H4 (cell line): ENCODE measurements at regions not wholly inside any gene's neighbourhood (a gene's known extent, or its start where the extent isn't known, plus 50 kb on each side); places are given as distances from the start of the nearest gene placed in this dataset.
"Not testable (repeated sequence)": the region's sequence is repeated elsewhere in the genome, so short reads cannot be mapped to it uniquely, and the experiment has no call there.

ENCODE experiments used
- DNase-seq: peaks from one replicate; pipeline ENCODE4 v3.0.0-alpha.2; 2015; ENCODE audit warnings: low spot score

DNA sequence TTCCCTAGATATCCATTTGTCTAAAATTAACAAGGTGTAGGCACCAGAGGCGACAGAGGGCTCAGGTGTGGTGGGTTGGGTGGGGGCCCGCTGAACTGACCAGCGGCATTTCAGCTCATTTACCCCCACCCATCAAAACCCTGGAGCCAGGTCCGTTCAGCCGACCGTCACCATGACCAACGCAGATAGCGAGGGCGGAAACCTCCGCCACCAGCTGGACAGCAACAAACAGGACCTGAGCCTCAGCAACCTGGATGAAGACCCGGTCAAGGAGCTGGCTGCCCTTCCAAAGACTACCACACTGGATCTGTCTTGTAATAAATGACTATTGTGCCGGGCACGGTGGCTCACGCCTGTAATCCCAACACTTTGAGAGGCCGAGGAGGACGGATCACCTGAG is 120.8 kb upstream of the LGSN start:
- DNase-seq = no peak

GRCh38 chr6:63441266-63441956 is 121.6 kb upstream of the LGSN start:
- no peak for DNase-seq

DNA sequence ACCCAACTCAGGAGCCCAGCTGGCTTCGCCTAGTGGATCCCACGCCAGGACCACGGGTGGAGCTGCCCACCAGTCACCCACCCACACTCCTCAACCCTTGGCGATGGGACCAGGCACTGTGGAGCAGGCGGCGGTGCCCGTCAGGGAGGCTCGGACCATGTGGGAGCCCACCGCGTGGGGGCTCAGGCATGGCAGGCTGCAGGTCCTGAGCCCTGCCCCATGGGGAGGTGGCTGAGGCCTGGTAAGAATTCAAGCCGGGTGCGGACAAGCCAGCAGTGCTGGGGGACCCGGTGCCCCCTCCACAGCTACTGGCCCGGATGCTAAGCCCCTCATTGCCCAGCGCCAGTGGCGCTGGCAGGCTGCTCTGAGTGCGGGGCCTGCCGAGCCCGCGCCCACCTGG is 123.1 kb upstream of the LGSN start:
- no peak for DNase-seq

DNA sequence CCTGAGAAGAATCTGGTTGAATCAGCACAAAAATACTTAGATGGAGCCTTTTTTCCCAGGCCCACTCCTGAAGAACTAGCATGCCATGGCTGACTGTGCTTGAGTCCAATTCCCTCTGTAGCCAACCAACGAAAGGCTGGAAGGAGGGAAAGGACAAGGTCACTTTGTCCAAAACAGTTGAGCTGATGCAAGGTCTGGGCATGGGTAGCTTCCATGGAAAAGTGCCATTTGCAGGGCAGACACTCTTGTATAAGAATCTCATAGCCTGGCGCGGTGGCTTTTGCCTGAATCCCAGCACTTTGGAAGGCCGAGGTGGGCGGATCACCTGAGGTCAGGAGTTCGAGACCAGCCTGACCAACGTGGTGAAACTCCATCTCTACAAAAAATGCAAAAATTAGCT is 125.0 kb upstream of the LGSN start:
- DNase-seq = no peak

GRCh38 chr6:63446405-63446804 is 125.9 kb upstream of the LOC128125822 start:
- DNase-seq = no peak

DNA sequence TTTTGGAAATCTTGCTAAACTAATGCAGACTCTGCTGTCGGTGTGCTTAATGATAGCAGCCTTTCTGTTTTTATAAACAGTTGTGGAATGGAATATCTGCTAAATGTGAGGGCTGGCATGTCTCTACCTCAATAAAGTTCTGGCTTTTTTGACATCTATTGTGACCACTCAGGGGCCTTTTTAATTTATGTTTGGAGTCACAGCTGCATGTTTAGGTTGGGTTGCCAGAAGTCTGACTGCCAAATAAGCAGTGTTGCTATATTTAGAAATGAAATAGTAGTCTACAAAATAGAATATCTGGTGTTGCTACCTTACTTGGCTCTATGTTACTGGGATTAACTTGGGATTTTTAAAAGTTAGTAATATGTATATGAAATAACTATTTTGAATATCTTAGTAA is 125.1 kb upstream of the LOC128125822 start:
- no peak for DNase-seq

DNA sequence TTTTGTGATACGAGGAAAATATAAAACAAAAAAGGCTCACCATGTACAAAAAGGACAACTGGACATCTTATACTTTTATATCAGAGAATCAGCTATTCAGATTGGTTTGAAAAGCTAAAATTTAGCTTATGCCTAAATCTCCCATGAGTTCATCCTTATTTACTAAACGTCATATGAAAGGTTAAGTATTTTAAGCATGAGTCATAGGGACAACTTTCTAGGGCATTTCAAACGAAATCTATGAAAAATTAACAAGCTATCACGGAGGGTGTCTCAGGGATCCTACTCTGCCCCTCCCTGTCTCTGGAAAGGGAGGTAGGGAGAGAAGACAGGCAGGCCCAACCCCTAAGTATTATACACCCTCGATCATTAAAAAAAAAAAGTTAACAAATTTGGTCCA is 124.1 kb upstream of the LOC128125822 start:
- DNase-seq = no peak

- DNase-seq = peak; percentile 21
Observed at GRCh38 chr6:63449714-63450113, 122.6 kb upstream of the LOC128125822 start.

GRCh38 chr6:63451238-63451637 is 121.0 kb upstream of the LOC128125822 start:
- no peak for DNase-seq

GRCh38 chr6:63452125-63452524 is 120.2 kb upstream of the LOC128125822 start:
- peak; percentile 73 for DNase-seq

GRCh38 chr6:63456734-63457133 is 115.5 kb upstream of the LOC128125822 start:
- DNase-seq = no peak

DNA sequence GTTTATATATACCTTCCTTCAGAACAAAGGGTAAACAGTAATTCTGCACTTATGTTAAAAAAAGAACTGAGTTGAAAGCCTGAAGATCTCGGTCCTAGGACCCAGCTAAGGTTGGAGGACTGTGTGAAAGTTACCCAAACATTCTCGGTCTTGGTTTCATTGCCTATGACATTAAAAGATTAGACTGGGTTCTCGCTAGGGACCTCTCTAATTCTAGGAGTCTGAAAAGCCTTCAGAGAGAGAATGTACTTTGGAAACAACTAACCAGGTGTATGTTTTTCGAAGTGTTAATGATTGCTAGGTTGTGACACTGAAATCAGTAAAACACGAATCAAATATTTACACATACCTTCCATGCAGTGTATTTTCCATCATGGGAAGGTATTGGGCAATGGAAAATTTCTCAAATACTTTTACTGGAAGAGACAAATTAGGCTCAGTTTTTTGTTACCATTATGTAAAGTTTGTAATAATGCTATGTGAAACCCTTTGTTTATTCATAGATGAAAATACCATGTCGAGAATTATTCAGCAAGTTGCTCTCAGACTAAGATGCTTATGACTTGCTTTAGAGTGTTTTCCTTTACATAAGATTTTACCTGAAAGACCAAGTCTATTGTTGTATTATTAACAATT is 113.7 kb upstream of the LOC128125822 start:
- no peak for DNase-seq

DNA sequence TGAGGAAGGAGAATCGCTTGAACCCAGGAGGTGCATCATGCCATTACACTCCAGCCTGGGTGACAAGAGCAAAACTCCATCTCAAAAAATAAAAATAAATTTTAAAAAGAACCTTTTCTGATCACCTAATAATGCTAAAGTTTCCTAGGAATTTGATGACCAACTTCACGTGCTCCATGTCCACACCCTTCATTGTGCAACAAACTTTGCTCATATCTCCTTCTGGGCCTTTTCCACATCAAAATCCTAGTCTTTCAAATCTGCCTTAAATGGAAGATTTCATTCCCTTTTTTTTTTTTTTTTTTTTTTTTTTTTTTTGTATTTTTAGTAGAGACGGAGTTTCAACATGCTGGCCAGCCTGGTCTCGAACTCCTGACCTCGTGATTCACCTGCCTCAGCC is 112.5 kb upstream of the LOC128125822 start:
- DNase-seq = no peak

DNA sequence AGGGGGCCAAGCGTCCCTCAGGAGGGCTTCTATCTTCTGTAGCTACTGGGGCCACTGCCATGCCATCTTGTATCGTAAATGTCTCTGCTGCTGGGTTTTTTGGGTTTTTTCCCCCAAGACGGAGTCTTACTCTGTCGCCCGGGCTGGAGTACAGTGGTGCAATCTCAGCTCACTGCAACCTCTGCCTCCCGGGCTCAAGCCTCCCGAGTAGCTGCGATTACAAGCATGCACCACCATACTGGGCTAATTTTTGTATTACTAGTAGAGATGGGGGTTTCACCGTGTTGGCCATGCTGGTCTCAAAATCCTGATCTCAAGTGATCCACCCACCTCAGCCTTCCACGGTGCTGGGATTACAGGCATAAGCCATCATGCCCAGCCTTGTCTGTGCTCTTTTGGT is 111.3 kb upstream of the LOC128125822 start:
- no peak for DNase-seq

DNA sequence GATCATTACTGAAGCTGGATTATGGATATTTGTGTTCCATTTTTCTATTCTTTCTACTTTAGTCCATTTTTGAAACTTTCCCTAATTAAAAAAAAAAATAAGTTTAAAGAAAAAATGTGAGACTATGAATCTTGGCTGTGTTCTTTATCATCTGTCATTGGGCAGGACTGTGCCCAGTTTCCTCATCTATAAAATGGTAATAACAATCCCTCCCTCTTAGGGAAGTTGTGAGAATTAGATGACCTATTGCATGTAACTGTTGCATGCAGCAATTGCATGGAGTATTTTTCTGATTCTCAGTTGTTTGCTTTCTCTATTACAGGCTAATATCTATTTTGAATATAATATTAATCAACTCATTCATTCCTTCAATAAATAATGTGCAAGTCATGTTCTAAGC is 108.2 kb upstream of the LOC128125822 start:
- no peak for DNase-seq

DNA sequence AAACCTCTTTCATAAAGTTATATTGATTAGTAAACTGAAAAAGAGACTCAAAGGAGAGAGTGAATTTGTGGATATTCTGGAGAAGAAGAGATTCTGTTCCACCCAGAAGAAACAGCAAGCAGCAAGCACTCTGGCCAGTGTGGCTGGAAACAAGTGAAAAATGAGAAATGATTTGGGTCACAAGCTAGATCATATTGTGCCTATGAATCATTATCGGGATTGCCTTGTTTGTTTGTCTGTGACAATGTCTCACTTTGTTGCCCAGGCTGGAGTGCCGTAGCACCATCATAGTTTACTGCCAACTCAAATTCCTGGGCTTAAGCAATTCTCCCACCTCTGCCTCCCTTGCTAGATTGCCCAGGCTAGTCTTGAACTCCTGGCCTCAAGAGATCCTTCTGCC is 106.5 kb upstream of the LOC128125822 start:
- DNase-seq = no peak

DNA sequence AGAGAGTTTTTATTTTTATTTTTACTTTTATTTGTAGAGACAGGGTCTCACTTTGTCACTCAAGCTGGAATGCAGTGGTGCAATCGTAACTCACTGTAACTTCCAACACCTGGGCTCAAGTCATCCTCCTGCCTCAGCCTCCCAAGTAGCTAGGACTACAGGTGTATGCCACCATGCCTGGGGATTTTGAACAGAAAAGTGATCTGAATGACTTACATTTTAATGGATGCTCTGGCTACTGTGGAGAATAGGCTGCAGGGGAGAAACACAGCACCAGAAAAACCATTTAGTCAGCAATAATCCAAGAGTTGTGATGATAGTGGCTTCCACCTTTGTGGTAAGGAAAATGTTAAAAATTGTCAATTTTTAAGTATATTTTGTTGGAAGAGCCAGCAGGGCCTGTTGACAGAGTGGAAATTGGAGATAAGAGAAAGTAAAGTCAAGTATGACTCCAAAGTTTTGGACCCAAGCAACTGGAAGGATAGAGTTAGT is 106.0 kb upstream of the LOC128125822 start:
- DNase-seq = no peak

GRCh38 chr6:63467247-63467954 is 104.9 kb upstream of the LOC128125822 start:
- peak; percentile 14 for DNase-seq

- DNase-seq = not testable (repeated sequence)
Observed at GRCh38 chr6:63471145-63471544, 101.1 kb upstream of the LOC128125822 start.

DNA sequence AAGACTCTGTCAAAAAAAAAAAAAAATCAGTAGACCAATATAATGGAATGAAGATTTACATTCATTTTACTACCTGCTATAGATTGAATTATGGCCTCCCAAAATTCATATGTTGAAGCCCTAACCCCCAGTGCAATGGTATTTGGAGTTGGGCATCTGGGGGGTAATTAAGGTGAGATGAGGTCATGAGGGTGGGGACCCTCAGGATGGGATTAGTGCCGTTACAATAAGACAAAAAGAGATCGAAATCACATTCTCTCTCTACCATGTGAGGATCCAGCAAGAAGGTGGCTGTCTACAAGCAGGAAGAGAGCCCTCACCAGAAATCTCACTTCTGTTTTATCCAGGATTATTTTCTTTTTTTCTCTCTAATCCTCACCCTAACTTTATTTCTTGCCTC is 100.6 kb upstream of the LOC128125822 start:
- no peak for DNase-seq

- no peak for DNase-seq
Observed at GRCh38 chr6:63475707-63476106, 96.6 kb upstream of the LOC128125822 start.

DNA sequence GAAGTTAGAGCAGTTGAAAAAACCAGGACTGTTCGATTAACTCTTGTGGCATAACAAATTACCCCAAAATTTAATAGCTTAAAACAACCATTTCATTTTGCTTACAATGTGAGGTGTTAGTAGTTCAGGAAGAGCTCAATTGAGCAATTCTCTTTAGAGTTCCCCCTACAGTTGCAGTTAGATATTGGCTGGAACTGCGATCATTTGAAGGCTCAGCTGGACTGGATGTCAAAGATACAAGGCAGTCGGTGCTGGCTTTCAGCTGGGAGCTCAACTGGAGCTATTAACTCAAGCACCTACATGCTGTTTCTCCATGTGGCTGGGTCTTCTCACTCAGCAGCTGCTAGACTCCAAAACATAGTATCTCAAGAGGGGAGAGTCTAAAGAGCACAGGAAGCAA is 96.0 kb upstream of the LOC128125822 start:
- no peak for DNase-seq
